OCI-LY7 (cell line): ENCODE measurements at regions not wholly inside any gene's neighbourhood (a gene's known extent, or its start where the extent isn't known, plus 50 kb on each side); places are given as distances from the start of the nearest gene placed in this dataset.

Source experiments
- CTCF ChIP-seq: fragments of 200-600 bp; sonication (generic); conservative IDR thresholded peaks from 2 replicates; pipeline ENCODE4 v1.5.1; 2014; ENCODE audit warnings: mild to moderate bottlenecking, antibody characterized with exemption, low read length, moderate library complexity, mixed read lengths
- EZH2phosphoT487 ChIP-seq: fragments of 200-600 bp; sonication (generic); IDR thresholded peaks from 2 replicates; pipeline ENCODE4 v1.6.1; 2018; ENCODE audit warnings: low read depth, borderline replicate concordance, mild to moderate bottlenecking, mixed run types, antibody characterized with exemption, low read length, moderate library complexity, mixed read lengths

GRCh38 chr15:53046153-53046790 lies 256.1 kb upstream of the ONECUT1 start:
- no peak for TF ChIP-seq CTCF
- no peak for TF ChIP-seq EZH2phosphoT487
